ENCODE measurements at regions not wholly inside any gene's neighbourhood (a gene's known extent, or its start where the extent isn't known, plus 50 kb on each side); places are given as distances from the start of the nearest gene placed in this dataset.

- TF ChIP-seq CTCF (IDR thresholded peaks at IDR 0.05): no peak
- no peak for TF ChIP-seq POLR2A (IDR thresholded peaks at IDR 0.05)
Observed at GRCh38 chr14:58699681-58700205, 62.0 kb downstream of the DACT1 start.
